ENCODE measurements at regions not wholly inside any gene's neighbourhood (a gene's known extent, or its start where the extent isn't known, plus 50 kb on each side); places are given as distances from the start of the nearest gene placed in this dataset.

- no peak overlapping the region for H3K9ac ChIP-seq
- H3K79me2 ChIP-seq (ENCODE audit: insufficient read depth): no peaks in the 10 kb centered on the region
- no peak for TF ChIP-seq USF1 (IDR thresholded peaks at IDR 0.05; ENCODE audit: borderline replicate concordance, low read depth)
- TF ChIP-seq ZBTB33 (IDR thresholded peaks at IDR 0.05; ENCODE audit: borderline replicate concordance, low read depth): no peak
- TF ChIP-seq, protein P1, sequence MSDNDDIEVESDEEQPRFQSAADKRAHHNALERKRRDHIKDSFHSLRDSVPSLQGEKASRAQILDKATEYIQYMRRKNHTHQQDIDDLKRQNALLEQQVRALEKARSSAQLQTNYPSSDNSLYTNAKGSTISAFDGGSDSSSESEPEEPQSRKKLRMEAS (IDR thresholded peaks at IDR 0.05; ENCODE audit: low read depth): no peak
- TF ChIP-seq, protein P2, sequence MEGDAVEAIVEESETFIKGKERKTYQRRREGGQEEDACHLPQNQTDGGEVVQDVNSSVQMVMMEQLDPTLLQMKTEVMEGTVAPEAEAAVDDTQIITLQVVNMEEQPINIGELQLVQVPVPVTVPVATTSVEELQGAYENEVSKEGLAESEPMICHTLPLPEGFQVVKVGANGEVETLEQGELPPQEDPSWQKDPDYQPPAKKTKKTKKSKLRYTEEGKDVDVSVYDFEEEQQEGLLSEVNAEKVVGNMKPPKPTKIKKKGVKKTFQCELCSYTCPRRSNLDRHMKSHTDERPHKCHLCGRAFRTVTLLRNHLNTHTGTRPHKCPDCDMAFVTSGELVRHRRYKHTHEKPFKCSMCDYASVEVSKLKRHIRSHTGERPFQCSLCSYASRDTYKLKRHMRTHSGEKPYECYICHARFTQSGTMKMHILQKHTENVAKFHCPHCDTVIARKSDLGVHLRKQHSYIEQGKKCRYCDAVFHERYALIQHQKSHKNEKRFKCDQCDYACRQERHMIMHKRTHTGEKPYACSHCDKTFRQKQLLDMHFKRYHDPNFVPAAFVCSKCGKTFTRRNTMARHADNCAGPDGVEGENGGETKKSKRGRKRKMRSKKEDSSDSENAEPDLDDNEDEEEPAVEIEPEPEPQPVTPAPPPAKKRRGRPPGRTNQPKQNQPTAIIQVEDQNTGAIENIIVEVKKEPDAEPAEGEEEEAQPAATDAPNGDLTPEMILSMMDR (IDR thresholded peaks at IDR 0.05): no peak
- no peak for TF ChIP-seq TCF12 (IDR thresholded peaks at IDR 0.05)
- TF ChIP-seq TAF1 (IDR thresholded peaks at IDR 0.05; ENCODE audit: borderline replicate concordance, low read depth, low read length): no peak
- no peaks in the 10 kb centered on the region for H3K4me1 ChIP-seq (ENCODE audit: control insufficient read depth in 1 of 2, insufficient read depth in 2 of 2, low read depth in 1 of 2, low read length in 1 of 2)
- H2AFZ ChIP-seq (ENCODE audit: low read depth): no peak overlapping the region
- DNase-seq: no peak
- H3K27me3 ChIP-seq (ENCODE audit: insufficient read depth): no peaks in the 10 kb centered on the region
- no peak overlapping the region for H3K4me3 ChIP-seq (ENCODE audit: low read depth in 2 of 2, low read length in 1 of 2)
- ChIA-PET CTCF (no interaction called here), POLR2A (no interaction called here)
- WGBS (ENCODE audit: low lambda C conversion rate): 5% methylated on average over 1 of the region's 1 CpG
- no peak overlapping the region for H3K4me2 ChIP-seq
- H3K36me3 ChIP-seq (replicated peaks in 1 of 2; ENCODE audit: control insufficient read depth in 1 of 2, insufficient read depth in 2 of 2, low read length in 1 of 2): no peaks in the 10 kb centered on the region
- H3K27ac ChIP-seq (ENCODE audit: low read depth in 2 of 2, low read length in 1 of 2): no peak overlapping the region
- H4K20me1 ChIP-seq (ENCODE audit: insufficient read depth): no peaks in the 10 kb centered on the region
- H3K9me2 ChIP-seq: no peaks in the 10 kb centered on the region
- no peaks in the 10 kb centered on the region for H3F3A ChIP-seq (replicated peaks; ENCODE audit: insufficient read depth)
- no peaks in the 10 kb centered on the region for H3K9me3 ChIP-seq
These were observed 176.4 kb upstream of the MRPS30 start for GRCh38 chr5:44632344-44632743.

DNA sequence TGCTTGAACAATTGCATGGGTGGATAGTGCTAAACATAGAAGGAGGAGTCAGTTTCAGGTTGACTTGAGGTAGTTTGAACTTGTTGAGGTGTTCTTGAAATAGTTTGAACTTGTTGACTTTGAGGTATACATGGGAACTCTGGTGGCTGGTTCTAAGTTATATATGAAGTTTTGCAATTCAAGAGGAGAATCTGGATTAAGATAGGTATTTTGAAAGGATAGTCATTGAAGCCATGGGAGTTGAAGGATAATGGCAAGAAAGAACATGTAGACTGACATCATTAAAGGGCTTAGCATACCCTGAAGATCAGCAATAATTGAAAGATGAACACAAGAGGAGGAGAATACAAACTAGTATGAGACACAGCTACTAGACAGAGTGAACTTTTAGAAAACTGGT lies 181.9 kb upstream of the MRPS30 start:
- Histone ChIP-seq H3K27ac (ENCODE audit: low read depth in 2 of 2, low read length in 1 of 2) (no peak overlapping the region), H3K9me3 (no peaks in the 10 kb centered on the region), H4K20me1 (ENCODE audit: insufficient read depth) (no peaks in the 10 kb centered on the region), H3K36me3 (replicated peaks in 1 of 2; ENCODE audit: control insufficient read depth in 1 of 2, insufficient read depth in 2 of 2, low read length in 1 of 2) (no peaks in the 10 kb centered on the region), H3K9ac (no peak overlapping the region), H2AFZ (ENCODE audit: low read depth) (no peak overlapping the region), H3K27me3 (ENCODE audit: insufficient read depth) (no peaks in the 10 kb centered on the region), H3K9me2 (no peaks in the 10 kb centered on the region), H3K4me2 (no peak overlapping the region), H3K79me2 (ENCODE audit: insufficient read depth) (no peaks in the 10 kb centered on the region), H3F3A (replicated peaks; ENCODE audit: insufficient read depth) (no peaks in the 10 kb centered on the region), H3K4me1 (ENCODE audit: control insufficient read depth in 1 of 2, insufficient read depth in 2 of 2, low read depth in 1 of 2, low read length in 1 of 2) (no peaks in the 10 kb centered on the region), H3K4me3 (ENCODE audit: low read depth in 2 of 2, low read length in 1 of 2) (no peak overlapping the region)
- no peak for DNase-seq
- ChIA-PET POLR2A (no interaction called here), CTCF (no interaction called here)
- TF ChIP-seq CHD2 (IDR thresholded peaks at IDR 0.05; ENCODE audit: low read length, partially characterized antibody): no peak

DNA sequence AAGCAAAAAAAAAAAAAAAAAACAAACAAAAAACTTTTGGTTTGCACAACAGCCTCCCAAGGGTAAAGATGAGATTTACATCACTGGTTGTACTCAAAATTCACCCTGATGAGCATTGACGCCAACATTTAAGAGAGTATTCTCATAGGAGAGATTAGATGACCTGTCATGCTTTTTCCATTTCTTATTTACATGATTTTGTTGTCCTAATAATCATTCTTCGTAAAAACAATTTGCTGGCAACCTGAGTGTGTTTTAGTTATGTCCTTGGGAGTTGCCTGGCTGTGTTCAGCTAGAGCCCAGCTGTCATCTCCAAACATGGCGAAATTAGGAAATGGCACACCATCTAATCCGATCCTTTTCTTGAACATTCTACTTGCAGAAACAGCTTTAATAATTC lies 186.4 kb upstream of the MRPS30 start:
- DNase-seq: no peak
- Histone ChIP-seq H3K9me2 (no peaks in the 10 kb centered on the region), H3K9ac (no peak overlapping the region), H4K20me1 (ENCODE audit: insufficient read depth) (no peaks in the 10 kb centered on the region), H3K27ac (ENCODE audit: low read depth in 2 of 2, low read length in 1 of 2) (no peak overlapping the region), H3K27me3 (ENCODE audit: insufficient read depth) (no peaks in the 10 kb centered on the region), H3F3A (replicated peaks; ENCODE audit: insufficient read depth) (no peaks in the 10 kb centered on the region), H3K36me3 (replicated peaks in 1 of 2; ENCODE audit: control insufficient read depth in 1 of 2, insufficient read depth in 2 of 2, low read length in 1 of 2) (no peaks in the 10 kb centered on the region), H3K4me1 (ENCODE audit: control insufficient read depth in 1 of 2, insufficient read depth in 2 of 2, low read depth in 1 of 2, low read length in 1 of 2) (no peaks in the 10 kb centered on the region), H3K9me3 (no peaks in the 10 kb centered on the region), H3K4me3 (ENCODE audit: low read depth in 2 of 2, low read length in 1 of 2) (no peak overlapping the region), H2AFZ (ENCODE audit: low read depth) (no peak overlapping the region), H3K4me2 (no peak overlapping the region), H3K79me2 (ENCODE audit: insufficient read depth) (no peaks in the 10 kb centered on the region)
- 7% methylated on average over 4 of the region's 4 CpGs for WGBS (ENCODE audit: low lambda C conversion rate)
- no peak for TF ChIP-seq SIN3A (IDR thresholded peaks at IDR 0.05; ENCODE audit: borderline replicate concordance, low read depth, low read length)
- TF ChIP-seq, protein P3, sequence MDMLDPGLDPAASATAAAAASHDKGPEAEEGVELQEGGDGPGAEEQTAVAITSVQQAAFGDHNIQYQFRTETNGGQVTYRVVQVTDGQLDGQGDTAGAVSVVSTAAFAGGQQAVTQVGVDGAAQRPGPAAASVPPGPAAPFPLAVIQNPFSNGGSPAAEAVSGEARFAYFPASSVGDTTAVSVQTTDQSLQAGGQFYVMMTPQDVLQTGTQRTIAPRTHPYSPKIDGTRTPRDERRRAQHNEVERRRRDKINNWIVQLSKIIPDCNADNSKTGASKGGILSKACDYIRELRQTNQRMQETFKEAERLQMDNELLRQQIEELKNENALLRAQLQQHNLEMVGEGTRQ (IDR thresholded peaks at IDR 0.05; ENCODE audit: borderline replicate concordance, low read depth, low read length): no peak
- POLR2A ChIA-PET: no interaction called here
- CTCF ChIA-PET: no interaction called here
